C4-2B (cell line): ENCODE measurements at regions not wholly inside any gene's neighbourhood (a gene's known extent, or its start where the extent isn't known, plus 50 kb on each side); places are given as distances from the start of the nearest gene placed in this dataset.

ENCODE experiments used
- H3K27ac ChIP-seq: fragments of 450-650 bp; 2 replicates; pipeline ENCODE4 v1.5.1; 2017
- CTCF ChIP-seq: fragments of 450-650 bp; conservative IDR thresholded peaks from 2 replicates; pipeline ENCODE4 v1.5.1; 2017; ENCODE audit warnings: mild to moderate bottlenecking
- ZFX ChIP-seq: fragments of 450-650 bp; IDR thresholded peaks from 2 replicates; pipeline ENCODE4 v1.6.1; 2017

GRCh38 chr2:203789618-203790017 is 78.0 kb upstream of the CTLA4 start:
- TF ChIP-seq ZFX (no peak), CTCF (no peak)
- no peak overlapping the region for H3K27ac ChIP-seq

GRCh38 chr2:203790134-203790852 is 77.3 kb upstream of the CTLA4 start:
- no peak overlapping the region for H3K27ac ChIP-seq
- TF ChIP-seq ZFX (no peak), CTCF (no peak)

- H3K27ac ChIP-seq: no peak overlapping the region
Measured at GRCh38 chr2:203796248-203797010, 71.1 kb upstream of the CTLA4 start.

GRCh38 chr2:203797276-203797675 is 70.3 kb upstream of the CTLA4 start:
- TF ChIP-seq ZFX: no peak
- no peak for TF ChIP-seq CTCF
- H3K27ac ChIP-seq: no peak overlapping the region

More at GRCh38 chr2:203796248-203797010, 71.1 kb upstream of the CTLA4 start:
- no peak for TF ChIP-seq CTCF
- no peak for TF ChIP-seq ZFX

GRCh38 chr2:203797712-203798111 is 69.9 kb upstream of the CTLA4 start:
- no peak overlapping the region for H3K27ac ChIP-seq
- no peak for TF ChIP-seq CTCF
- no peak for TF ChIP-seq ZFX

- TF ChIP-seq ZFX (no peak), CTCF (no peak)
- no peak overlapping the region for H3K27ac ChIP-seq
Measured at GRCh38 chr2:203798296-203799087, 69.1 kb upstream of the CTLA4 start.

- no peak for TF ChIP-seq CTCF
- no peak for TF ChIP-seq ZFX
- H3K27ac ChIP-seq: no peak overlapping the region
Measured at GRCh38 chr2:203799908-203800307, 67.7 kb upstream of the CTLA4 start.
